SK-N-SH treated with all-trans-retinoic acid at 6 μM for 48 hours (cell line): ENCODE measurements at regions not wholly inside any gene's neighbourhood (a gene's known extent, or its start where the extent isn't known, plus 50 kb on each side); places are given as distances from the start of the nearest gene placed in this dataset.

ENCODE experiments used
- ATAC-seq: fragments of 200-7000 bp; cut with Tn5 transposase; 3 replicates; pipeline ENCODE4 v1.9.1; 2020; ENCODE audit warnings: mild to moderate bottlenecking, moderate library complexity
- ARNTL ChIP-seq: fragments of 450-650 bp; formaldehyde crosslinking; IDR thresholded peaks from 2 replicates; pipeline ENCODE4 v1.5.0; 2020; ENCODE audit warnings: low read depth, mild to moderate bottlenecking, moderate library complexity, borderline replicate concordance
- BACH2 ChIP-seq: fragments of 250-450 bp; sonication (Bioruptor Pico); IDR thresholded peaks from 2 replicates; pipeline ENCODE4 v1.9.0; 2021; ENCODE audit warnings: mild to moderate bottlenecking, borderline replicate concordance
- CSRNP3 ChIP-seq: fragments of 250-450 bp; sonication (Bioruptor Pico); IDR thresholded peaks from 2 replicates; pipeline ENCODE4 v1.5.1; 2021; ENCODE audit warnings: mild to moderate bottlenecking, moderate library complexity
- ESRRG ChIP-seq: fragments of 250-450 bp; sonication (Bioruptor Pico); IDR thresholded peaks from 2 replicates; pipeline ENCODE4 v1.6.1; 2021; ENCODE audit warnings: mild to moderate bottlenecking
- GLIS3 ChIP-seq: fragments of 250-450 bp; sonication (Bioruptor Pico); IDR thresholded peaks from 2 replicates; pipeline ENCODE4 v1.5.0; 2020; ENCODE audit warnings: mild to moderate bottlenecking, moderate library complexity
- OSR1 ChIP-seq: fragments of 250-450 bp; sonication (Bioruptor Pico); IDR thresholded peaks from 2 replicates; pipeline ENCODE4 v1.8.0; 2022; ENCODE audit warnings: moderate library complexity, mild to moderate bottlenecking, inconsistent platforms
- PPARA ChIP-seq: fragments of 250-450 bp; sonication (Bioruptor Pico); IDR thresholded peaks from 2 replicates; pipeline ENCODE4 v1.5.0; 2020; ENCODE audit warnings: mild to moderate bottlenecking, borderline replicate concordance
- SNAI2 ChIP-seq: fragments of 250-450 bp; sonication (Bioruptor Pico); IDR thresholded peaks from 2 replicates; pipeline ENCODE4 v1.5.0; 2020; ENCODE audit warnings: mild to moderate bottlenecking, moderate library complexity
- TCF4 ChIP-seq: fragments of 250-450 bp; sonication (Bioruptor Pico); IDR thresholded peaks from 2 replicates; pipeline ENCODE4 v1.8.0; 2021; ENCODE audit warnings: mild to moderate bottlenecking, moderate library complexity, borderline replicate concordance
- TOX ChIP-seq: fragments of 250-450 bp; sonication (Bioruptor Pico); IDR thresholded peaks from 2 replicates; pipeline ENCODE4 v1.8.0; 2021; ENCODE audit warnings: mild to moderate bottlenecking, moderate library complexity, borderline replicate concordance
- TSHZ2 ChIP-seq: fragments of 250-450 bp; sonication (Bioruptor Pico); IDR thresholded peaks from 2 replicates; pipeline ENCODE4 v1.5.0; 2020; ENCODE audit warnings: mild to moderate bottlenecking, moderate library complexity
- ZFP3 ChIP-seq: fragments of 250-450 bp; sonication (Bioruptor Pico); IDR thresholded peaks from 2 replicates; pipeline ENCODE4 v1.5.0; 2020; ENCODE audit warnings: mild to moderate bottlenecking, moderate library complexity
- ZNF565 ChIP-seq: fragments of 450-650 bp; formaldehyde crosslinking; conservative IDR thresholded peaks from 2 replicates; pipeline ENCODE4 v1.5.0; 2020; ENCODE audit warnings: low read depth, mild to moderate bottlenecking, moderate library complexity
- ZNF70 ChIP-seq: fragments of 450-650 bp; formaldehyde crosslinking; IDR thresholded peaks from 2 replicates; pipeline ENCODE4 v1.5.0; 2020; ENCODE audit warnings: mild to moderate bottlenecking, moderate library complexity
- ZNF8 ChIP-seq: fragments of 450-650 bp; formaldehyde crosslinking; IDR thresholded peaks from 2 replicates; pipeline ENCODE4 v1.5.0; 2020; ENCODE audit warnings: mild to moderate bottlenecking, moderate library complexity
- TF ChIP-seq, protein P1 (sequence below): fragments of 250-450 bp; sonication (Bioruptor Pico); IDR thresholded peaks from 2 replicates; pipeline ENCODE4 v1.8.0; 2020; ENCODE audit warnings: mild to moderate bottlenecking, moderate library complexity, borderline replicate concordance
- TF ChIP-seq, protein P2 (sequence below): fragments of 250-450 bp; sonication (Bioruptor Pico); IDR thresholded peaks from 2 replicates; pipeline ENCODE4 v1.8.0; 2021; ENCODE audit warnings: low read depth, mild to moderate bottlenecking, moderate library complexity, borderline replicate concordance
- TF ChIP-seq, protein P3 (sequence below): fragments of 250-450 bp; sonication (Bioruptor Pico); IDR thresholded peaks from 2 replicates; pipeline ENCODE4 v1.5.1; 2020; ENCODE audit warnings: low read depth, mild to moderate bottlenecking, moderate library complexity

GRCh38 chr14:86027144-86027543 is 497.2 kb downstream of the FLRT2 start:
- no peak for TF ChIP-seq ZNF8 (CRISPR knock-in tag)
- TF ChIP-seq ZNF70 (CRISPR knock-in tag): no peak
- no peak for TF ChIP-seq PPARA (CRISPR knock-in tag)
- TF ChIP-seq OSR1 (CRISPR knock-in tag): no peak
- TF ChIP-seq, protein P1, sequence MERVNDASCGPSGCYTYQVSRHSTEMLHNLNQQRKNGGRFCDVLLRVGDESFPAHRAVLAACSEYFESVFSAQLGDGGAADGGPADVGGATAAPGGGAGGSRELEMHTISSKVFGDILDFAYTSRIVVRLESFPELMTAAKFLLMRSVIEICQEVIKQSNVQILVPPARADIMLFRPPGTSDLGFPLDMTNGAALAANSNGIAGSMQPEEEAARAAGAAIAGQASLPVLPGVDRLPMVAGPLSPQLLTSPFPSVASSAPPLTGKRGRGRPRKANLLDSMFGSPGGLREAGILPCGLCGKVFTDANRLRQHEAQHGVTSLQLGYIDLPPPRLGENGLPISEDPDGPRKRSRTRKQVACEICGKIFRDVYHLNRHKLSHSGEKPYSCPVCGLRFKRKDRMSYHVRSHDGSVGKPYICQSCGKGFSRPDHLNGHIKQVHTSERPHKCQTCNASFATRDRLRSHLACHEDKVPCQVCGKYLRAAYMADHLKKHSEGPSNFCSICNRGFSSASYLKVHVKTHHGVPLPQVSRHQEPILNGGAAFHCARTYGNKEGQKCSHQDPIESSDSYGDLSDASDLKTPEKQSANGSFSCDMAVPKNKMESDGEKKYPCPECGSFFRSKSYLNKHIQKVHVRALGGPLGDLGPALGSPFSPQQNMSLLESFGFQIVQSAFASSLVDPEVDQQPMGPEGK: no peak
- TF ChIP-seq, protein P2, sequence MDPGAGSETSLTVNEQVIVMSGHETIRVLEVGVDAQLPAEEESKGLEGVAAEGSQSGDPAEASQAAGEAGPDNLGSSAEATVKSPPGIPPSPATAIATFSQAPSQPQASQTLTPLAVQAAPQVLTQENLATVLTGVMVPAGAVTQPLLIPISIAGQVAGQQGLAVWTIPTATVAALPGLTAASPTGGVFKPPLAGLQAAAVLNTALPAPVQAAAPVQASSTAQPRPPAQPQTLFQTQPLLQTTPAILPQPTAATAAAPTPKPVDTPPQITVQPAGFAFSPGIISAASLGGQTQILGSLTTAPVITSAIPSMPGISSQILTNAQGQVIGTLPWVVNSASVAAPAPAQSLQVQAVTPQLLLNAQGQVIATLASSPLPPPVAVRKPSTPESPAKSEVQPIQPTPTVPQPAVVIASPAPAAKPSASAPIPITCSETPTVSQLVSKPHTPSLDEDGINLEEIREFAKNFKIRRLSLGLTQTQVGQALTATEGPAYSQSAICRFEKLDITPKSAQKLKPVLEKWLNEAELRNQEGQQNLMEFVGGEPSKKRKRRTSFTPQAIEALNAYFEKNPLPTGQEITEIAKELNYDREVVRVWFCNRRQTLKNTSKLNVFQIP (CRISPR knock-in tag): no peak
- TF ChIP-seq SNAI2: no peak
- TF ChIP-seq ZNF565 (CRISPR knock-in tag): no peak
- no peak for TF ChIP-seq CSRNP3 (CRISPR knock-in tag)
- no peak for TF ChIP-seq TCF4 (CRISPR knock-in tag)
- no peak for TF ChIP-seq ESRRG
- no peak for TF ChIP-seq ARNTL (CRISPR knock-in tag)
- no peak for TF ChIP-seq GLIS3
- TF ChIP-seq, protein P3, sequence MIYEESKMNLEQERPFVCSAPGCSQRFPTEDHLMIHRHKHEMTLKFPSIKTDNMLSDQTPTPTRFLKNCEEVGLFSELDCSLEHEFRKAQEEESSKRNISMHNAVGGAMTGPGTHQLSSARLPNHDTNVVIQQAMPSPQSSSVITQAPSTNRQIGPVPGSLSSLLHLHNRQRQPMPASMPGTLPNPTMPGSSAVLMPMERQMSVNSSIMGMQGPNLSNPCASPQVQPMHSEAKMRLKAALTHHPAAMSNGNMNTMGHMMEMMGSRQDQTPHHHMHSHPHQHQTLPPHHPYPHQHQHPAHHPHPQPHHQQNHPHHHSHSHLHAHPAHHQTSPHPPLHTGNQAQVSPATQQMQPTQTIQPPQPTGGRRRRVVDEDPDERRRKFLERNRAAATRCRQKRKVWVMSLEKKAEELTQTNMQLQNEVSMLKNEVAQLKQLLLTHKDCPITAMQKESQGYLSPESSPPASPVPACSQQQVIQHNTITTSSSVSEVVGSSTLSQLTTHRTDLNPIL (CRISPR knock-in tag): no peak
- no peak for TF ChIP-seq TSHZ2 (CRISPR knock-in tag)
- no peak for TF ChIP-seq ZFP3
- no peak for TF ChIP-seq TOX (CRISPR knock-in tag)
- TF ChIP-seq BACH2 (CRISPR knock-in tag): no peak

GRCh38 chr14:86022031-86022629 is 492.2 kb downstream of the FLRT2 start:
- ATAC-seq: no peak

More at GRCh38 chr14:86027144-86027543, 497.2 kb downstream of the FLRT2 start:
- ATAC-seq: no peak

More at GRCh38 chr14:86022031-86022629, 492.2 kb downstream of the FLRT2 start:
- TF ChIP-seq ARNTL (CRISPR knock-in tag) (no peak), GLIS3 (no peak), TSHZ2 (CRISPR knock-in tag) (no peak), TOX (CRISPR knock-in tag) (no peak), ZNF8 (CRISPR knock-in tag) (no peak), CSRNP3 (CRISPR knock-in tag) (no peak), OSR1 (CRISPR knock-in tag) (no peak)
- TF ChIP-seq, protein P2 (CRISPR knock-in tag): no peak
